ENCODE measurements at regions not wholly inside any gene's neighbourhood (a gene's known extent, or its start where the extent isn't known, plus 50 kb on each side); places are given as distances from the start of the nearest gene placed in this dataset.

- H3K9ac ChIP-seq (ENCODE audit: low read depth in 1 of 3, low read length in 3 of 3), result no peak overlapping the region
- no peak overlapping the region for H3K27ac ChIP-seq (ENCODE audit: low read depth, low read length)
- peaks cover 7 to 9% (median 7%) of the 10 kb centered on the region in 3 donors for H3K4me1 ChIP-seq (ENCODE audit: control insufficient read depth in 3 of 3, insufficient read depth in 3 of 3, low read length in 3 of 3)
- H3K36me3 ChIP-seq (ENCODE audit: control insufficient read depth in 3 of 3, insufficient read depth in 3 of 3, low read length in 3 of 3), result no peaks in the 10 kb centered on the region
- no peak overlapping the region for H3K4me3 ChIP-seq (ENCODE audit: low read length in 3 of 3)
- H3K9me3 ChIP-seq (ENCODE audit: control insufficient read depth in 3 of 3, low read length in 3 of 3), result peaks cover 0 to 3% (median 0%) of the 10 kb centered on the region in 3 donors
- peaks cover 15 to 34% (median 16%) of the 10 kb centered on the region in 3 donors for H3K27me3 ChIP-seq (ENCODE audit: control insufficient read depth in 3 of 3, insufficient read depth in 3 of 3, low read length in 3 of 3)
Measured at GRCh38 chr18:57212678-57213077, 65.8 kb downstream of the BOD1L2 start.

- peaks cover 6 to 19% (median 9%) of the 10 kb centered on the region in 3 donors for H3K27me3 ChIP-seq (ENCODE audit: control insufficient read depth in 3 of 3, insufficient read depth in 3 of 3, low read length in 3 of 3)
- H3K36me3 ChIP-seq (ENCODE audit: control insufficient read depth in 3 of 3, insufficient read depth in 3 of 3, low read length in 3 of 3), result no peaks in the 10 kb centered on the region
- H3K4me3 ChIP-seq (ENCODE audit: low read length in 3 of 3), result no peak overlapping the region
- peaks cover 6 to 8% (median 6%) of the 10 kb centered on the region in 3 donors for H3K4me1 ChIP-seq (ENCODE audit: control insufficient read depth in 3 of 3, insufficient read depth in 3 of 3, low read length in 3 of 3)
- H3K9me3 ChIP-seq (ENCODE audit: control insufficient read depth in 3 of 3, low read length in 3 of 3), result peaks cover 0 to 3% (median 0%) of the 10 kb centered on the region in 3 donors
- H3K27ac ChIP-seq (ENCODE audit: low read depth, low read length), result no peak overlapping the region
- no peak overlapping the region for H3K9ac ChIP-seq (ENCODE audit: low read depth in 1 of 3, low read length in 3 of 3)
Measured at GRCh38 chr18:57214976-57215375, 68.1 kb downstream of the BOD1L2 start.

- Histone ChIP-seq H3K27ac (ENCODE audit: low read depth, low read length) (no peak overlapping the region), H3K9ac (ENCODE audit: low read depth in 1 of 3, low read length in 3 of 3) (no peak overlapping the region), H3K9me3 (ENCODE audit: control insufficient read depth in 3 of 3, low read length in 3 of 3) (peaks cover 0 to 3% (median 0%) of the 10 kb centered on the region in 3 donors), H3K36me3 (ENCODE audit: control insufficient read depth in 3 of 3, insufficient read depth in 3 of 3, low read length in 3 of 3) (no peaks in the 10 kb centered on the region), H3K4me3 (ENCODE audit: low read length in 3 of 3) (no peak overlapping the region), H3K27me3 (ENCODE audit: control insufficient read depth in 3 of 3, insufficient read depth in 3 of 3, low read length in 3 of 3) (peaks cover 0 to 14% (median 10%) of the 10 kb centered on the region in 3 donors), H3K4me1 (ENCODE audit: control insufficient read depth in 3 of 3, insufficient read depth in 3 of 3, low read length in 3 of 3) (no peaks in the 10 kb centered on the region)
Measured at GRCh38 chr18:57218281-57218680, 71.4 kb downstream of the BOD1L2 start.

GRCh38 chr18:57219964-57220363 lies 73.1 kb downstream of the BOD1L2 start:
- no peaks in the 10 kb centered on the region for H3K36me3 ChIP-seq (ENCODE audit: control insufficient read depth in 3 of 3, insufficient read depth in 3 of 3, low read length in 3 of 3)
- no peak overlapping the region for H3K27ac ChIP-seq (ENCODE audit: low read depth, low read length)
- peaks cover 0 to 13% (median 10%) of the 10 kb centered on the region in 3 donors for H3K27me3 ChIP-seq (ENCODE audit: control insufficient read depth in 3 of 3, insufficient read depth in 3 of 3, low read length in 3 of 3)
- no peak overlapping the region for H3K9ac ChIP-seq (ENCODE audit: low read depth in 1 of 3, low read length in 3 of 3)
- H3K4me1 ChIP-seq (ENCODE audit: control insufficient read depth in 3 of 3, insufficient read depth in 3 of 3, low read length in 3 of 3), result no peaks in the 10 kb centered on the region
- no peaks in the 10 kb centered on the region for H3K9me3 ChIP-seq (ENCODE audit: control insufficient read depth in 3 of 3, low read length in 3 of 3)
- H3K4me3 ChIP-seq (ENCODE audit: low read length in 3 of 3), result no peak overlapping the region

- Histone ChIP-seq H3K27me3 (ENCODE audit: control insufficient read depth in 3 of 3, insufficient read depth in 3 of 3, low read length in 3 of 3) (peaks cover 0 to 13% (median 10%) of the 10 kb centered on the region in 3 donors), H3K36me3 (ENCODE audit: control insufficient read depth in 3 of 3, insufficient read depth in 3 of 3, low read length in 3 of 3) (no peaks in the 10 kb centered on the region), H3K9me3 (ENCODE audit: control insufficient read depth in 3 of 3, low read length in 3 of 3) (no peaks in the 10 kb centered on the region), H3K4me1 (ENCODE audit: control insufficient read depth in 3 of 3, insufficient read depth in 3 of 3, low read length in 3 of 3) (no peaks in the 10 kb centered on the region), H3K9ac (ENCODE audit: low read depth in 1 of 3, low read length in 3 of 3) (no peak overlapping the region), H3K27ac (ENCODE audit: low read depth, low read length) (no peak overlapping the region), H3K4me3 (ENCODE audit: low read length in 3 of 3) (no peak overlapping the region)
Measured at GRCh38 chr18:57220480-57220879, 73.6 kb downstream of the BOD1L2 start.

- Histone ChIP-seq H3K4me3 (ENCODE audit: low read length in 3 of 3) (no peak overlapping the region), H3K4me1 (ENCODE audit: control insufficient read depth in 3 of 3, insufficient read depth in 3 of 3, low read length in 3 of 3) (no peaks in the 10 kb centered on the region), H3K27me3 (ENCODE audit: control insufficient read depth in 3 of 3, insufficient read depth in 3 of 3, low read length in 3 of 3) (peaks cover 0 to 13% (median 10%) of the 10 kb centered on the region in 3 donors), H3K9ac (ENCODE audit: low read depth in 1 of 3, low read length in 3 of 3) (no peak overlapping the region), H3K9me3 (ENCODE audit: control insufficient read depth in 3 of 3, low read length in 3 of 3) (no peaks in the 10 kb centered on the region), H3K27ac (ENCODE audit: low read depth, low read length) (no peak overlapping the region), H3K36me3 (ENCODE audit: control insufficient read depth in 3 of 3, insufficient read depth in 3 of 3, low read length in 3 of 3) (no peaks in the 10 kb centered on the region)
Measured at GRCh38 chr18:57220930-57221483, 74.1 kb downstream of the BOD1L2 start.

- Histone ChIP-seq H3K4me3 (ENCODE audit: low read length in 3 of 3) (no peak overlapping the region), H3K9ac (ENCODE audit: low read depth in 1 of 3, low read length in 3 of 3) (no peak overlapping the region), H3K36me3 (ENCODE audit: control insufficient read depth in 3 of 3, insufficient read depth in 3 of 3, low read length in 3 of 3) (no peaks in the 10 kb centered on the region), H3K27me3 (ENCODE audit: control insufficient read depth in 3 of 3, insufficient read depth in 3 of 3, low read length in 3 of 3) (peaks cover 0 to 13% (median 10%) of the 10 kb centered on the region in 3 donors), H3K9me3 (ENCODE audit: control insufficient read depth in 3 of 3, low read length in 3 of 3) (no peaks in the 10 kb centered on the region), H3K27ac (ENCODE audit: low read depth, low read length) (no peak overlapping the region), H3K4me1 (ENCODE audit: control insufficient read depth in 3 of 3, insufficient read depth in 3 of 3, low read length in 3 of 3) (no peaks in the 10 kb centered on the region)
Measured at GRCh38 chr18:57223144-57223870, 76.4 kb downstream of the BOD1L2 start.

GRCh38 chr18:57230861-57231585 lies 84.1 kb downstream of the BOD1L2 start:
- Histone ChIP-seq H3K36me3 (ENCODE audit: control insufficient read depth in 3 of 3, insufficient read depth in 3 of 3, low read length in 3 of 3) (no peaks in the 10 kb centered on the region), H3K27ac (ENCODE audit: low read depth, low read length) (no peak overlapping the region), H3K4me3 (ENCODE audit: low read length in 3 of 3) (no peak overlapping the region), H3K9me3 (ENCODE audit: control insufficient read depth in 3 of 3, low read length in 3 of 3) (no peaks in the 10 kb centered on the region), H3K27me3 (ENCODE audit: control insufficient read depth in 3 of 3, insufficient read depth in 3 of 3, low read length in 3 of 3) (no peaks in the 10 kb centered on the region), H3K9ac (ENCODE audit: low read depth in 1 of 3, low read length in 3 of 3) (no peak overlapping the region), H3K4me1 (ENCODE audit: control insufficient read depth in 3 of 3, insufficient read depth in 3 of 3, low read length in 3 of 3) (no peaks in the 10 kb centered on the region)

GRCh38 chr18:57231864-57232263 lies 85.0 kb downstream of the BOD1L2 start:
- no peak overlapping the region for H3K9ac ChIP-seq (ENCODE audit: low read depth in 1 of 3, low read length in 3 of 3)
- H3K4me3 ChIP-seq (ENCODE audit: low read length in 3 of 3), result no peak overlapping the region
- no peaks in the 10 kb centered on the region for H3K4me1 ChIP-seq (ENCODE audit: control insufficient read depth in 3 of 3, insufficient read depth in 3 of 3, low read length in 3 of 3)
- H3K36me3 ChIP-seq (ENCODE audit: control insufficient read depth in 3 of 3, insufficient read depth in 3 of 3, low read length in 3 of 3), result no peaks in the 10 kb centered on the region
- no peaks in the 10 kb centered on the region for H3K27me3 ChIP-seq (ENCODE audit: control insufficient read depth in 3 of 3, insufficient read depth in 3 of 3, low read length in 3 of 3)
- H3K27ac ChIP-seq (ENCODE audit: low read depth, low read length), result no peak overlapping the region
- no peaks in the 10 kb centered on the region for H3K9me3 ChIP-seq (ENCODE audit: control insufficient read depth in 3 of 3, low read length in 3 of 3)

- H3K9me3 ChIP-seq (ENCODE audit: control insufficient read depth in 3 of 3, low read length in 3 of 3), result no peaks in the 10 kb centered on the region
- H3K4me1 ChIP-seq (ENCODE audit: control insufficient read depth in 3 of 3, insufficient read depth in 3 of 3, low read length in 3 of 3), result no peaks in the 10 kb centered on the region
- H3K36me3 ChIP-seq (ENCODE audit: control insufficient read depth in 3 of 3, insufficient read depth in 3 of 3, low read length in 3 of 3), result no peaks in the 10 kb centered on the region
- no peak overlapping the region for H3K4me3 ChIP-seq (ENCODE audit: low read length in 3 of 3)
- no peak overlapping the region for H3K27ac ChIP-seq (ENCODE audit: low read depth, low read length)
- H3K9ac ChIP-seq (ENCODE audit: low read depth in 1 of 3, low read length in 3 of 3), result no peak overlapping the region
- no peaks in the 10 kb centered on the region for H3K27me3 ChIP-seq (ENCODE audit: control insufficient read depth in 3 of 3, insufficient read depth in 3 of 3, low read length in 3 of 3)
Measured at GRCh38 chr18:57234346-57234745, 87.5 kb downstream of the BOD1L2 start.

Data from skeletal muscle tissue (tissue), 3 donors.